HG03521 (cell line): ENCODE measurements at regions not wholly inside any gene's neighbourhood (a gene's known extent, or its start where the extent isn't known, plus 50 kb on each side); places are given as distances from the start of the nearest gene placed in this dataset.
"Not testable (repeated sequence)": the region's sequence is repeated elsewhere in the genome, so short reads cannot be mapped to it uniquely, and the experiment has no call there.

Experiments used
- ATAC-seq: cut with Tn5 transposase; IDR thresholded peaks from one replicate; pipeline ENCODE4 v1.9.1; 2021; ENCODE audit warnings: mild to moderate bottlenecking, moderate library complexity; ENCODE audit not compliant: unreplicated experiment

- not testable (repeated sequence) for ATAC-seq
Observed at GRCh38 chr12:73009138-73009834, 737.1 kb downstream of the TRHDE start.

- ATAC-seq = no peak
Observed at GRCh38 chr12:73017981-73018380, 745.8 kb downstream of the TRHDE start.

GRCh38 chr12:73053893-73054292 is 781.7 kb downstream of the TRHDE start:
- ATAC-seq = no peak

GRCh38 chr12:73057428-73057827 is 785.3 kb downstream of the TRHDE start:
- ATAC-seq = no peak

GRCh38 chr12:73065913-73066312 is 793.7 kb downstream of the TRHDE start:
- no peak for ATAC-seq

GRCh38 chr12:73067616-73068015 is 795.4 kb downstream of the TRHDE start:
- no peak for ATAC-seq

- no peak for ATAC-seq
Observed at GRCh38 chr12:73072214-73072613, 800.0 kb downstream of the TRHDE start.

GRCh38 chr12:73076760-73077159 is 804.6 kb downstream of the TRHDE start:
- ATAC-seq = no peak

GRCh38 chr12:73083736-73084135 is 811.6 kb downstream of the TRHDE start:
- ATAC-seq = no peak

GRCh38 chr12:73106296-73106695 is 834.1 kb downstream of the TRHDE start:
- no peak for ATAC-seq

GRCh38 chr12:73106896-73107295 is 834.7 kb downstream of the TRHDE start:
- ATAC-seq = no peak

GRCh38 chr12:73110816-73111215 is 838.6 kb downstream of the TRHDE start:
- no peak for ATAC-seq

GRCh38 chr12:73112035-73112816 is 840.1 kb downstream of the TRHDE start:
- ATAC-seq = no peak

- ATAC-seq = no peak
Observed at GRCh38 chr12:73124480-73124879, 852.3 kb downstream of the TRHDE start.

GRCh38 chr12:73125148-73125547 is 853.0 kb downstream of the TRHDE start:
- ATAC-seq = no peak

- no peak for ATAC-seq
Observed at GRCh38 chr12:73136386-73136785, 864.2 kb downstream of the TRHDE start.

GRCh38 chr12:73139642-73140041 is 867.5 kb downstream of the TRHDE start:
- ATAC-seq = not testable (repeated sequence)

GRCh38 chr12:73158341-73158740 is 886.2 kb downstream of the TRHDE start:
- ATAC-seq = no peak

GRCh38 chr12:73159954-73160353 is 887.8 kb downstream of the TRHDE start:
- ATAC-seq = no peak

GRCh38 chr12:73161970-73162369 is 889.8 kb downstream of the TRHDE start:
- no peak for ATAC-seq

GRCh38 chr12:73180734-73181133 is 908.6 kb downstream of the TRHDE start:
- ATAC-seq = no peak

GRCh38 chr12:73181244-73181643 is 909.1 kb downstream of the TRHDE start:
- no peak for ATAC-seq
